ENCODE measurements at regions not wholly inside any gene's neighbourhood (a gene's known extent, or its start where the extent isn't known, plus 50 kb on each side); places are given as distances from the start of the nearest gene placed in this dataset.

GRCh38 chr10:118484152-118484871, 111.1 kb downstream of the PRLHR start:
- ChIA-PET POLR2A (no interaction called here), CTCF (no interaction called here)
- TF ChIP-seq CTCF (IDR thresholded peaks at IDR 0.05; ENCODE audit: insufficient read depth, low read depth, low read length): no peak

GRCh38 chr10:118483496-118483895, 112.0 kb downstream of the PRLHR start:
- H3K36me3 ChIP-seq (ENCODE audit: control insufficient read depth, insufficient read depth, low read length): no peaks in the 10 kb centered on the region
- H3K27me3 ChIP-seq (ENCODE audit: control insufficient read depth, insufficient read depth, low read length): no peaks in the 10 kb centered on the region
- POLR2A ChIA-PET: no interaction called here
- DNase-seq (ENCODE audit: low read depth): no peak
- TF ChIP-seq CTCF (IDR thresholded peaks at IDR 0.05; ENCODE audit: insufficient read depth, low read depth, low read length): no peak
- CTCF ChIA-PET: no interaction called here
- no peak overlapping the region for H3K4me3 ChIP-seq (ENCODE audit: low read depth, low read length)

More at GRCh38 chr10:118484152-118484871, 111.1 kb downstream of the PRLHR start:
- Histone ChIP-seq H3K4me3 (ENCODE audit: low read depth, low read length) (no peak overlapping the region), H3K36me3 (ENCODE audit: control insufficient read depth, insufficient read depth, low read length) (no peaks in the 10 kb centered on the region), H3K27me3 (ENCODE audit: control insufficient read depth, insufficient read depth, low read length) (no peaks in the 10 kb centered on the region)
- DNase-seq (ENCODE audit: low read depth): no peak

- no peak for TF ChIP-seq CTCF (IDR thresholded peaks at IDR 0.05; ENCODE audit: insufficient read depth, low read depth, low read length)
- CTCF ChIA-PET: no interaction called here
- DNase-seq (ENCODE audit: low read depth): no peak
- Histone ChIP-seq H3K4me3 (ENCODE audit: low read depth, low read length) (no peak overlapping the region), H3K27me3 (ENCODE audit: control insufficient read depth, insufficient read depth, low read length) (no peaks in the 10 kb centered on the region), H3K36me3 (ENCODE audit: control insufficient read depth, insufficient read depth, low read length) (no peaks in the 10 kb centered on the region)
- POLR2A ChIA-PET: interaction anchor here (0.6 kb wide), 1 partner anchor 76 kb away, joined by 4 read pairs; no protein-coding TSS in a partner anchor
Observed at GRCh38 chr10:118482393-118483331, 112.8 kb downstream of the PRLHR start.

DNA sequence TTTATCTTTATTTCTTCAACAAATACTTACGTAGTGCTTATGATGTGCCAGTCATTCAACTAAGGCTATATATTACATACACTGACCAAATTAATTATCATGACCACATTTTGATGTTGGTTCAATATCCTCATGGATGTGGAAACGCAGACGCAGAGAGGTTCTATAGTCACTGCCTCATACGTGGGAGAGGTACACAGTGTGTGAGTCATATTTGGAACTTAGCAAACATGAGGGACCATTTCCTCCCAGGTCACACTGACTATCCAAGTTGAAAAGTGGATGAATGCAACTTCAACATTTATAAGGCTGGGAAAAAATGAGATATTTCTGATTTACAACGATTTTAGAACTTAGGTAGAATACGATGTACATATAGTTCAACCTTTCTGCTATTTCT, 113.6 kb downstream of the PRLHR start:
- CTCF ChIA-PET: no interaction called here
- POLR2A ChIA-PET: no interaction called here

More for the DNA sequence above, 113.6 kb downstream of the PRLHR start:
- Histone ChIP-seq H3K36me3 (ENCODE audit: control insufficient read depth, insufficient read depth, low read length) (no peaks in the 10 kb centered on the region), H3K27me3 (ENCODE audit: control insufficient read depth, insufficient read depth, low read length) (no peaks in the 10 kb centered on the region), H3K4me3 (ENCODE audit: low read depth, low read length) (no peak overlapping the region)
- TF ChIP-seq CTCF (IDR thresholded peaks at IDR 0.05; ENCODE audit: insufficient read depth, low read depth, low read length): no peak
- DNase-seq (ENCODE audit: low read depth): no peak
